Nucleus accumbens (tissue), 56 donors: ENCODE measurements at regions not wholly inside any gene's neighbourhood (a gene's known extent, or its start where the extent isn't known, plus 50 kb on each side); places are given as distances from the start of the nearest gene placed in this dataset.
A peak's percentile ranks its signal among the peaks of the same experiment; 100 is the strongest.
"Not testable (repeated sequence)": the region's sequence is repeated elsewhere in the genome, so short reads cannot be mapped to it uniquely, and the experiment has no call there.

Source experiments
- DNase-seq, 56 donors: peaks; one replicate each; lab custom pipeline; 2025; lab: John Stamatoyannopoulos, UW

DNA sequence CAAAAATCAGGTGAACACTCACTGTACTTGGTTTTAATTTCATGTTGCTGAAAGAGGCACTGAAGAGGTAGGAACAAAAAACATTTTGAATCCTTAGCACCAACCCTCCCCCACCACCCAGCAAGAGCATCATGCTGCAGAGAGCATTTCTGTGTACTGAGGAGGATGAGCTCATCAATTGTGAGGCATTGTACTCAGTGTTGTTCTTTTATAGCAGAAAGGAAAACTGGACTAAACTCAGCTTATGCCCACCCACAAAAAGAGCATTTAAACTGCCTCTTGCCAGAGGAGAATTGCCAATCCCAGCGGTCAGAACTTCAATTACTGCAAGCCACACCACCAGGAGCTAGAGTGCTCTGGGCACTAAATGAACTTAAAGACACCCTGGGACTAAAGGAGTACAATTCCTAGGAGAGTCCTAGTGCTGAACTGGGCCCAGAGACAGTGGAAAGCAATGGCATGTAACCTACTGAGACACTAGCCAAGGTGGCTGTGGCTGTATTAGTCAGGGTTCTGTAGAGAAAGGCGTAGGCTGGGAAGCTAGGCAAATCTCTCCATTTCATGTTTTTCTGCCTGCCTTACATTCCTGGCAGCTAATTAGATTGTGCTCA lies 280.7 kb upstream of the KLHL4 start:
- DNase-seq: peak in 20 of 56 donors; percentile 0 to 45 (median 6)

DNA sequence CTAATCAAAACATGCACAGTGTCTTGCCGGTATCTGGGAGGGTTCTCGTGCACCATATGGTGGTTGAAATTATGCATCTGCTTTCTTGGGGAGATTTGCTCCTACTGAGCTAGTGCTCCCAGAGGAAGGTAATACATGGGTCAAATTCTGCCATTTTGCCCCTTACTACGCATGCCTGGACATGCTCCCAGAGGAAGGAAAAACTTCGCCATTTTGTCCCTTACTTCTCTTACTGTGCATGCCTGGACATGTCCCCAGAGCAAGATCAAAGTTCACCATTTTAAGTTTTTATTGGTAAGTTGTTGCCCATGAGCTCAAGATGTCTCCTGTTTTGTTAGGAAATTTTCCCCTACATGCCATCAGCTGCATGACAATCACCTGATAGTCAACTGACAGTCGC lies 252.1 kb upstream of the KLHL4 start:
- DNase-seq: no peak

DNA sequence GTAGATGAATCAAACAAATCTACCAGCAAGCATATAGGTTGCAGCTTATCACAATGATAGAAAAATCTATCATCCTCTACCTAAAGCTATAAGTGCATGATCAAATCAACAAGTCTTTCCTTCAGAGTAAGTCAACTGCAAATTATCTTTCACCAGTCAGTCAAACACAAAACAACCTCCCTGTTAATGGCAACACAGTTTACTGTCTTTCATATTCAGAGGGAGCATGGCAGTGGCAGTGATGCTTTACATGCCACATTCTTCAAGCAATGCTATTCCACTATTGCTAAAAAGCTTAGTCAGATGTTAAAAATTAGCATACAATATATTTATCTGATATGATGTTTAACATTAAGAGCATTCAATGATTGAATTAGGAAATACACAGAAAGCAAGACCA lies 245.1 kb upstream of the KLHL4 start:
- DNase-seq: no peak

DNA sequence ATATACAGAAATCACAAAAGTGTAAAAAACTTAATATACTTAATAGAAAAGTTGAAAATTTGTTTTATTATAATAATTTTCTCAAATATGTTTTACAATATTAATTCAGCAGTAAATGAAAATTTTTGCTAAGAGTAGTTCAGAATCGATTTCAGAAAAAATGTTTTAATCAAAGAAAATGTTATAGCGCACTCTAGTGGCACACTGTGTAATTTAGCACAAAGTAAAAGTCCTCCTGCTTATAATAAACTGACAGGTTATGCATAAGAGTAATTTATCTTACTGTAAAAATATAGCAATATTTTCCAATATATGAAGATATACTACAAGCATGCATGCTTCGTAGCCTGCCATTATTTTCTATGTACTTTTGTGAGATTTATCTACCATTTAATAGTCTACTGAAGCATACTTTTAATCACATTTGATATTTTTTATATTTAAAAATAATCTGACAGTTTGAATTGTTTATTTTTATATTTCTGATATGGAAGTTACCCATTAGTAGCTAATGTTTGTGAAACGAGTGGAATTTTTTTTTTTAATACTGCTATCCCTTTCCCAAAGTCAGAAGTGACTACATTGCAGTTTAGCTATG lies 217.9 kb upstream of the KLHL4 start:
- DNase-seq: no peak

DNA sequence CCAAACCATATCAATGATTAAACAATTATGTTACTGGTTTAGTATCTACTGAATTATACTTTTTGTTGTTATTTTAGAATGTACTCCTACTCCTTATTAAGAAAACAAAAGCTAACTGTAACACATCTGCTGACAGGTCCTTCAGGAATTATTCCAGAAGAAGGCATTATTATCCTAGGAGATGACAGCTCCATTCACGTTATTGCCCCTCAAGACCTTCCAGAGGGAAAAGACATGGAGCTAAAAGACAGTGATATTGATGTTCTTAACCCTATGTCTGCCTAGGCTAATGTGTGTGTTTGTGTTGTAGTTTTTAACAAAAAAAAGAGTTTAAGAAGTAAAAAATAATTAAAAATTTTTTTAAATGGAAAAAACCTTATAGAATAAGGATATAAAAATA lies 206.8 kb upstream of the KLHL4 start:
- DNase-seq: no peak

DNA sequence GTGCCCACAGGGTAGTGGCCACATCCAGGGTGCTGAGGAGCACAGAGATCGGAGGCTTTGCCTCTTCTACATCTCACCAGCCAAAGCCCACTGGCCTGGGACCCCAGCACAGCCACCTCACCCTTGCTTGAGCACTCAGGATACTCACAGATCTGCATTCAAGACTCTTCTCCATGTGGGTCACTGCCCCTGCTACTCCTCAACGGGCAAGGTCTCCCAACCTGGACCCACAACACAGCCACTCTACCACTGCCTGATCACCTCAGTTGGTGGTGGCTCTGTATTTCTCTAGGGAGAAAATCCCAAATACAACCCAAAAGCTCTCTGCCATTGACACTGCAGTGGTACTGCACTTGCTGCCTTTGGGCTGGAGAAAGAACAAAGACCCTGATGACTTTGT lies 190.3 kb upstream of the KLHL4 start:
- DNase-seq: no peak

DNA sequence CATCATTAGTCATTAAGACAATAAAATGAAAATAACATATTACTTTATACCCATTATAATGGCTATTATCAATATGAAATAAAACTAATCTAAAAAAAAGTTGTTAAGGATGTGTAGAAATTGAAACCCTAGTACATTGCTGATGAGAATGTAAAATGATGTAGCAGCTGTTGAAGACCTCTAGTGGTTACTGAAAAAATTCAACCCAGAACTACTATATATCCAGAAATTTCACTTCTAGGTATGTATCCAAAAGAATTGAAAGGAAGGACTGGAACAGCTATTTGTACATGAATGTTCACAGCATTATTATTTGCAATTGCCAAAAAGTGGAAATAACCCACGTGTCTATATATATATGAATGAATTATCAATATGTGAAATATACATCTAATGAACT lies 180.3 kb upstream of the KLHL4 start:
- DNase-seq: no peak

DNA sequence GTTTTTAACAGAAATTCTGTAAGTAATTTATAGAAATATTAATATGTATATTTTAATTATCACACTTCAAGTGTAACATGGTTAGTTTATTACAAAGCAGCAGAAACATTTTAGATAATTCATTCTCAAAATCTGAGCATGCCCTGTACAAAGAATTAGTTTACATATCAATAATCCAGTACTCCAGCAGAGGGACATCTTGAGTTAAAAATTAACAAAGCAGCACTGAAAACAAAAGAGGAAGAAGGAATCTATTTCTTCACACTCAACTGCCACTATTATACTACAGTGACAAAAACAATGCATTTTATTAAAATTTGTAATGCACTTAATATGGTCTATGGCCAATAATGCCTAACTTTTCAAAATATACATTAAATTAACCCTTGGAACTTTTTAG lies 179.1 kb upstream of the KLHL4 start:
- no peak for DNase-seq

DNA sequence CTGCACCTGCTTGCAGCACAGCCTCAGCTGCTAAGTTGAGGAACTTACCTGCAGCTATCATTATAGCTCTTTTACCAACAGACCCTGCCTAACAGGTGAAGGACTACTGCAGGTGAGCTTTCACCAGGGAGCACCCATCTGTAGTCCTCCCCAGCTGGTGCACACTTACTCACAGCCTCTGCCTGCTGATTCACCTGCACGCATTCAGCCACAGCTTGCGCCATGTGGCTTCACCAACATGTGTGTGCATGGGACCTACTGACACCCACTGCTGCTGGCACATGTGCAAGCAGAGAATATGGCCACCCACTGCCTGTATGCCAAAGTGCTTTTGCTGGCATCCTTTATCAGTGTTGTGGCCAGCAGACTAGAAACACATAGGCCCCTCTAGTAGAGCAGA lies 146.7 kb upstream of the KLHL4 start:
- no peak for DNase-seq

DNA sequence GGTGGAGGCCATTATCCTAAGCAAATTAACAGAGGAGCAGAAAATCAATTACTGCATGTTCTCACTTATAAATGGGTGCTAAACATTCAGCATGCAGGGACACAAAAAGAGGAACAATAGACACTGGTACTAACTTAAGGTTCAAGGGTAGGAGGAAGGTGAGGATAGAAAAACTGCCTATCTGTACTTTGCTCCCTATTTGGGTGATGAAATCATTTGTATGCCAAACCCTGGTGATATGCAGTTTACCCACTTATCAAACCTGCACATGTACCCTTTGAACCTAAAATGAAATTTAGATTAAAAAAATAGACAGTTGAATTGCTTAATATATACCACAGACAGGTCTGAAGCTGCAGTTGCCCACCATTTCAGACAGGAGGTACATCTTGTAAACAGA lies 143.3 kb upstream of the KLHL4 start:
- no peak for DNase-seq

DNA sequence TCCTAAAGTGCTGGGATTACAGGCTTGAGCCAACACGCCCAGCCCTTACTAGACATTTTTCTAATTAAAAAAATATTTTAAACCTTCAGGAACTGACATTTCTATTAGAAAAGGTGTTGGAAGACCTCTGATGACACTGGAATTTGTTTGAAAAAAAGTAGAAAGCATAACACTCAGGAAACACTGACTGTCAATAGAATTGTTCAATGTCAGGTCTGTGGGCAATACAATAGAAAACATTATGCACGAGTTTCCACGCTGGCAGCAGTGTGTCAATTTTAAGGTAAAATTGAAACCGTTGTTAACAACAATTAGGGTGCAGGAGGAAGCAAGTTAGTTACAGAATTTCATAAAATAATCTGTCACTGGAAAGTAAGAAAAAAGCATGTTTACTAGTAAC lies 140.7 kb upstream of the KLHL4 start:
- DNase-seq: no peak

DNA sequence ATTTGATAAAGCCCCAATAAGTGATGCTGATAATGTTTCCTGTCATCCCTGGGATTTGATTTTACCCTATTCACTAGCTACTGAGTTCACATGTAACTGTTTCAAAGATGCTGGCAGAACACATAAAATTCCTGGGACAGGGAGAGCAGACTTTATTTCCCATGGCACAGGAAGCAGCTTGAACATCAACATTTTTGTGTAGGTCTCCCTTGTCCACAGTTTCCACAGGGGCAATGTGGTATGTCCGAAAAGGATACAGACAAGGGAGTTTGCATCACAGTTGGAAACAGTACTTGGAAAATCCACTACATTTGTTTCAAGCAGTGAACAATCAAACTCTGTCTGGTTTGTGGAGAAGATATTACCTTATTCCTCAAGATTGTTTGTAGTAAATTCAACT lies 129.2 kb upstream of the KLHL4 start:
- DNase-seq: no peak

DNA sequence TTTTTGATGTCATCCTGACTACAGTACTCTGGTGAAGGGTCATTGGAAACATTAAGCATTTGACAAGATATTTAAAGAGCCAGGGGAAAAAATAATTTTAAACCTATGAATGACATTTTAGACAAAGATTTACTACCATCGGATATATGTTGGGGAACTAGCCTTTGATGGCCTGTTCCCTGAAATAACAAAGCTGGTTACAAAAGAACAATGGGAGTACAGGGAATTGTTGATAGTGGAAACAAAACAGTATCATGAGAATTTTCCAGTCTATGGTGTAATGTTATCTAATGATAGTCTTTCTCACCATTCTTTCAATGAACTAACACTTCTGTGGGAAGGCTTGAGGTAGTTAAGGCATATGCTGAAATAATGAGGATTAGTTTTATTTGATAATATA lies 125.9 kb upstream of the KLHL4 start:
- no peak for DNase-seq

DNA sequence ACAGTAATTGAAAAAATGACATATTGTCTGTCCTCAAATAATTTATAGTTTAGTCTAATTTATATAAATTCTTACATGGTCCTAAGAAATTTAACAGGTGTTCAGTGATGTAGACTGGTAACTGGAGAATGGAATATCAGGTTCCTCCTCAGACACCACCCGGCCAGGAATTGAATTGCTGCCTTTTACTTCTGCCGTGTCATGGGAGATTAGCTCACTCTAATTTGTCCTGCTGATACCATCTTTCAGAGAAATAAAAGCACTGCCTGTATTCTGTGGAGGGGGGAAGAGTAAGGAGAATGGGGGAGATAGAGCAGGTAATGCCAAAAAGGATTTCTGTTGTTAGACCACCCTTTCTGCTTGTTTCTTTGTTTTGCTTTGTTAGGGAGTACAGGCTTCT lies 125.2 kb upstream of the KLHL4 start:
- DNase-seq: no peak

DNA sequence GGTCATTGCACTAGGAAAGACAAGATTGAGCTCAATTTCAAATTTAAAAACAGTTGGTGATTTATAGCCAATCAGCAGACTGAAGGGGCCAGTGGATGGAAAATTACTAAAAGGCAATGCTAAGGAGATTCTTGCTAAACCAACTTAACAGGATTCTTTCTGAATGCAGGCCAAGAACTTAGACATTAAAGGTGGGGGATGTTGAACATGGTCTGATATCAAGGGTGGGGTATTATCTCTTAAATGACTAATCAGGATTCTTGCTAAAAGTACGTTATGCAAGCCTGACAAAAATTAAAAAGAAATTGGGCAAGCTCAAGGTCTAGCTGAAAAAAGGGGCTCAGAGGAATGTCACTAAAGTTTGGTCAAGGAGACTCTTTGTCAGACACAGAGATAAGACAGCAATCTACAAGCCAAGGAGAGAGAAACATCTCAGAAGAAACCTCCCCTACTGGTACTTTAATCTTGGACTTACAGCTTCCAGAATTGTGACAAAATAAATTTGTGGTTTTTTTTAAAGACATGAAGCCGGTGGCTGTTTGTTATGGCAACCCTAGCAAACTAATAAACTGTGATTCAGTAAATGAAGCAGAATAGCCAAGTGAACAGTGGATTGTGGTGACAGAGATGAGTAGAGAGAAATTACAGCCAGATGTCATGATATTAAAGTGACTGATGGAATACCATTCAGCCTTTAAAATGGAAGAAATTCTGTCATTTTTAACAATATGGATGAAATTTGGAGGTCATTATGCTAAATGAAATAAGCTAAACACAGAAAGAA lies 120.3 kb upstream of the KLHL4 start:
- DNase-seq: no peak

DNA sequence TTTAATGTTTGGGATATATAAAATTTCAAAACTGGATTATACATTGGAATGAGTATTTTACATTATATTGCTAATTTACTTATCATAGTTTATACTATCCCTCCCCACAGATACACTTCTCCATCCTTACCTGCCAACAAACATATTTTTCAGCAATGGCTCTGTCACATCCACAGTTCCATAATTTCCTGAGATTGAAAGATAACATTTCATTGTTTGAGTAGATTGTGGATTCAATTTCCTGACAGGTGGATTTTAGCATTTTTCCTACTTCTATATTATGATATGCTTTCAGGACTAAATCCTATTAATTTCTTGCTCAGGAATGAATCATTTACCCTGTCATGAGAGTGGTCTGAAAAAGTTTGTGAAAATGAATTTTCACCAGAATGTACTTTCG lies 115.3 kb upstream of the KLHL4 start:
- DNase-seq: no peak

DNA sequence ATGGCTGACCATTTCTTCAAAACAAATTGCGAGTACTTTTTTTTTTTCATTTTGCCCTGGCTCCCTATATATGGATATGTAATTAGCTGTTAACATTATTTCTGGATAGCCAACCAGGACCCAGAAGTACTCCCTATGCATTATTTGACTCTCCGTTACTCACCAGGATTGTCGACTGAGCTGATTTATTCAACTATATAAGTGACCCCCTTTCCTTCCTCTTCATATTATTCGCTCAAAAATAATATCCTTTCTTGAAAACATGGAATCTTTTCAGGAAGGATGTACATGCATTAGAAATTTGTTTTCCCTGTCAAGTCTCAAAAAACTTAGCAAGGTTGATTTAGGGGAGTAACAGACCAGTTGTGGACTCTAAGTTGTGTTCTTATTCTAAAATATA lies 114.1 kb upstream of the KLHL4 start:
- DNase-seq: no peak

DNA sequence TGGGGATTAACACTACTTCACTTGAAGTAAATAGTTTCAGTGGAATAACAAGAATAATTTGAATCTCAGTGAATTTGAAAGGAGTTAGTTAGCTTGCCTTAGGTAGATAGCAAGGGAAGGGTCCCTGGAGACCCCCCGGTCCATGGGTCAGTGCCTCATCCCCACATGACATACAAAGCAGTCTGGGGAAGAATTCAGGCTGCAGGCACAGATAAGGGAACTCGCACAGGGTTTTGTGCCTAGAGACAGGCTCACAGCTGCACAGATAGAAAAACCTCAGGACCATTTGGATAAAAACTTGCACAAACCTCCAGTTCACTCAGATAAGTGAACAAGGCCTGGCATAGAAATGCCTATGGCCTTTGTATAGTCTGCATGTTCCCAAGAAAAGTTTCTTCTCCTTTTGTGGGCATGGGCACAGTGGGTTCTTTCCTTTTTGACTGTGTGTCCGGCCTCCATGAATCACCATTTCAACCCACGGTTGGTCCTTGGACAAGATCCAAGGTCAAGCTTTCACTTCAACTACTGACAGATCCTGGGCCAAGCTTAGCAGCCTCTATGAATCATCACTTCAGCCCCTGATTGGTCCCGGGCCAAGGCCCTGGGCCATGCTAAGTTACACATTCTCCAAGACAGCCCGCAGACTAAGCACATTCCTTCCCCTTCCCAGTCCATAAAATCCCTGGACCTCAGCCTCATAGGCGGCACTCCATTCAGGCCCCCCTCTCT lies 108.3 kb upstream of the KLHL4 start:
- DNase-seq: peak in 9 of 56 donors; percentile 0 to 70 (median 1)

DNA sequence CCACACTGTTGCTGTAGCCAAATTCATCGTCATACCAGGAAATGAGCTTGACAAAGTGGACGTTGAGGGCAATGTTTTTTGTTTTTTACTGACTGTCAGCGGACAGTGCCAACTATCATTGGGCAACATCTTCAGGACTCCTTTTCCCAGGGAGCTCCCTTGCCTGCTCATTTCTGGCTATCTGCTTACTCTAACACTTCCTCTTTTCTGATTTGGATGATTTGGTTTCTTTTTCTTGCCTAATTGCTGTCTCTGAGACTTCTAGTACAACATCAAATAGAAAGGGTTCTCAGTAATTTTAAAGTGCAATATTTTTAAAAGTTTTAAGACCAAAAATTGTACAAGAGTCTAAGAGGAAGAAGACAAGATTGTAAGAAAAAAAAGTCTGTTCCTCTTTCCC lies 92.0 kb upstream of the KLHL4 start:
- no peak for DNase-seq

DNA sequence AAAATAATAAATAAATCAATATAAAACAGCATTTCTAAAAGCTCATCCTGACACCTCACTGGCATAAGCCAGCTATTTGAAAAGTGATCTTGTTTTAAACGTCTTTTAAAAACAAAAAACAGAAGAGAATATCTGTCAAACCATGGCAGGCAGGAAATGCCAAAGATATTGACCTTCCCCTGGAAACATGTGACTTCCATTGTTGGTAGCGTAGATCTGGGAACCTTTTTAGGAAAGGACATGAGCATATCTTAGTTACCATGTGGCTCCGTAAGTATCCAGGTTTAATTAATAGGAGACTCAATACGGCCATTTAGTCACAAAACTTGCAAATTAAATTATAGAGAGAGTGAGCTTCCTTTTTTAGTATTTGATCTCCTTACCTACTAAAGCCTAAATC lies 83.0 kb upstream of the KLHL4 start:
- DNase-seq: no peak

DNA sequence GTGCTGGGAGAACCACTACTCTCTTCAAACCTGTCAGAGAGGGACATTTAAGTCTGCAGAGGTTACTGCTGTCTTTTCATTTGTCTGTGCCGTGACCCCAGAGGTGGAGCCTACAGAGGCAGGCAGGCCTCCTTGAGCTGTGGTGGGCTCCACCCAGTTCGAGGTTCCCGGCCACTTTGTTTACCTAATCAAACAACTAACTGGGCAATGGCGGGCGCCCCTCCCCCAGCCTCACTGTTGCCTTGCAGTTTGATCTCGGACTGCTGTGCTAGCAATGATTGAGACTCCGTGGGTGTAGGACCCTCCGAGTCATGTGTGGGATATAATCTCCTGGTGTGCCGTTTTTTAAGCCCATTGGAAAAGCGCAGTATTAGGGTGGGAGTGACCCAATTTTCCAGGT lies 69.0 kb upstream of the KLHL4 start:
- DNase-seq: not testable (repeated sequence)

DNA sequence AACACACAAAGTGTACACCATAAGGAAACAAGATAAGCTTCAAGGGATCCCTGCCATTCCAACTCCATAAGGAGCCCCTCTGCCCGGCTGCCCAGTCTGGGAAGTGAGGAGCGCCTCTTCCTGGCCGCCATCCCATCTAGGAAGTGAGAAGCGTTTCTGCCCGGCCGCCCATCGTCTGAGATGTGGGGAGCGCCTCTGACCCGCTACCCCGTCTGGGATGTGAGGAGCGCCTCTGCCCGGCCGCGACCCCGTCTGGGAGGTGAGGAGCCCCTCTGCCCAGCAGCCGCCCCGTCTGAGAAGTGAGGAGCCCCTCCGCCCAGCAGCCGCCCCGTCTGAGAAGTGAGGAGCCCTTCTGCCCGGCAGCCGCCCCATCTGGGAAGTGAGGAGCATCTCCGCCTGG lies 51.8 kb upstream of the KLHL4 start:
- DNase-seq: not testable (repeated sequence)
